Transverse colon (tissue), 4 donors: ENCODE measurements at regions not wholly inside any gene's neighbourhood (a gene's known extent, or its start where the extent isn't known, plus 50 kb on each side); places are given as distances from the start of the nearest gene placed in this dataset.

Experiments used
- DNase-seq: peaks from one replicate; pipeline ENCODE4 v3.0.0-alpha.2; 2019
- H3K27ac ChIP-seq, 4 donors: fragments of 200-600 bp; sonication (generic); 2 replicates each; pipeline ENCODE4 v1.5.1; 2016 to 2018; ENCODE audit warnings: inconsistent platforms in 4 of 4
- H3K27me3 ChIP-seq: fragments of 200-600 bp; sonication (generic); 2 replicates; pipeline ENCODE4 v1.5.1; 2017; ENCODE audit warnings: inconsistent platforms
- H3K36me3 ChIP-seq, 4 donors: fragments of 200-600 bp; sonication (generic); 2 replicates each; pipeline ENCODE4 v1.5.1; 2017 to 2019; ENCODE audit warnings: inconsistent platforms in 4 of 4
- H3K4me1 ChIP-seq, 4 donors: fragments of 200-600 bp; sonication (generic); 2 replicates each; pipeline ENCODE4 v1.5.1; 2017 to 2020; ENCODE audit warnings: inconsistent platforms in 4 of 4
- H3K4me3 ChIP-seq, 4 donors: fragments of 200-600 bp; sonication (generic); 1 replicate in 1 of 4; 2 replicates in 3 of 4; pipeline versions ENCODE4 v1.5.1 to v1.6.1; 2017 to 2019; ENCODE audit warnings: inconsistent platforms in 4 of 4
- H3K9me3 ChIP-seq, 2 donors: fragments of 200-600 bp; sonication (generic); 2 replicates each; pipeline ENCODE4 v1.5.1; 2017 to 2019; ENCODE audit warnings: inconsistent platforms in 2 of 2
- CTCF ChIP-seq, 5 experiments: fragments of 200-600 bp in 3 of 5; fragments of 450-650 bp in 2 of 5; sonication (generic) in 3 of 5; IDR thresholded peaks; 1 replicate in 2 of 5; 2 replicates in 3 of 5; pipeline ENCODE4 v1.5.1; 2016 to 2017; ENCODE audit warnings: antibody characterized with exemption in 5 of 5, inconsistent platforms in 3 of 5, mild to moderate bottlenecking in 2 of 5, moderate library complexity in 1 of 5
- EP300 ChIP-seq: sonication (generic); formaldehyde crosslinking; IDR thresholded peaks from one replicate; pipeline ENCODE4 v1.6.1; 2017; ENCODE audit warnings: antibody characterized with exemption, low read depth
- POLR2A ChIP-seq: fragments of 450-650 bp; IDR thresholded peaks from one replicate; pipeline ENCODE4 v1.6.1; 2016; ENCODE audit warnings: antibody characterized with exemption, mild to moderate bottlenecking, moderate library complexity
- POLR2AphosphoS5 ChIP-seq, 3 donors: sonication (generic); formaldehyde crosslinking; IDR thresholded peaks; one replicate each; pipeline ENCODE4 v1.6.1; 2016; ENCODE audit warnings: antibody characterized with exemption in 3 of 3
- WGBS, 2 donors: methylation state at CpG; one replicate each; pipeline ENCODE4 v1.1.5; 2018; ENCODE audit warnings: low coverage in 1 of 2; 5-methylcytosine and 5-hydroxymethylcytosine counted together
- in situ Hi-C, 4 donors: fragments of 200-750 bp; cut with MboI; loops; one replicate each; pipeline versions ENCODE4 v1.15.0 to v1.15.1; 2017; ENCODE audit warnings: low sequenced_read_pairs in 3 of 4, low pct_ligation_motif_present in 1 of 4, low pct_unique_long_range_greater_than_20kb in 1 of 4
- intact Hi-C: fragments of 100-400 bp; cut with DNase I; formaldehyde crosslinking; loops from one replicate; pipeline ENCODE4 v1.15.1; 2023; ENCODE audit warnings: low total_unique reads

- H3K4me1 ChIP-seq: no peaks in the 10 kb centered on the region
- in situ Hi-C loops (no loop called here), intact Hi-C loops (no loop called here)
Measured at GRCh38 chr4:84336964-84337705, 162.0 kb downstream of the NKX6-1 start.

GRCh38 chr4:84327526-84327925, 171.6 kb downstream of the NKX6-1 start:
- TF ChIP-seq CTCF (IDR thresholded peaks at IDR 0.05) (no peak), EP300 (no peak), POLR2AphosphoS5 (IDR thresholded peaks at IDR 0.05) (no peak), POLR2A (no peak)
- Histone ChIP-seq H3K27ac (no peak overlapping the region), H3K36me3 (no peaks in the 10 kb centered on the region), H3K9me3 (no peaks in the 10 kb centered on the region), H3K27me3 (no peaks in the 10 kb centered on the region), H3K4me1 (no peaks in the 10 kb centered on the region), H3K4me3 (no peak overlapping the region)
- in situ Hi-C loops: no loop called here
- DNase-seq: no peak
- intact Hi-C loops: no loop called here

More at GRCh38 chr4:84336964-84337705, 162.0 kb downstream of the NKX6-1 start:
- H3K9me3 ChIP-seq: no peaks in the 10 kb centered on the region
- 44 to 60% methylated on average over 2 to 3 of the region's 3 CpGs for WGBS, 2 donors
- TF ChIP-seq POLR2A (no peak), POLR2AphosphoS5 (IDR thresholded peaks at IDR 0.05) (no peak), EP300 (no peak), CTCF (IDR thresholded peaks at IDR 0.05) (no peak)
- no peak for DNase-seq
- H3K4me3 ChIP-seq: no peak overlapping the region
- H3K27ac ChIP-seq: no peak overlapping the region
- no peaks in the 10 kb centered on the region for H3K36me3 ChIP-seq
- H3K27me3 ChIP-seq: no peaks in the 10 kb centered on the region

GRCh38 chr4:84325625-84326024, 173.5 kb downstream of the NKX6-1 start:
- intact Hi-C loops (no loop called here), in situ Hi-C loops (no loop called here)
- Histone ChIP-seq H3K36me3 (no peaks in the 10 kb centered on the region), H3K4me1 (no peaks in the 10 kb centered on the region), H3K27ac (no peak overlapping the region), H3K27me3 (no peaks in the 10 kb centered on the region), H3K4me3 (no peak overlapping the region), H3K9me3 (no peaks in the 10 kb centered on the region)
- TF ChIP-seq POLR2A (no peak), EP300 (no peak), CTCF (IDR thresholded peaks at IDR 0.05) (no peak), POLR2AphosphoS5 (IDR thresholded peaks at IDR 0.05) (no peak)
- DNase-seq: no peak
- 65 to 74% methylated on average over 2 of the region's 2 CpGs for WGBS, 2 donors

- DNase-seq: no peak
- in situ Hi-C loops (no loop called here), intact Hi-C loops (no loop called here)
- no peaks in the 10 kb centered on the region for H3K27me3 ChIP-seq
- 59 to 79% methylated on average over 14 to 16 of the region's 16 CpGs for WGBS, 2 donors
- no peak overlapping the region for H3K4me3 ChIP-seq
- no peaks in the 10 kb centered on the region for H3K36me3 ChIP-seq
- no peak overlapping the region for H3K27ac ChIP-seq
- H3K9me3 ChIP-seq: no peaks in the 10 kb centered on the region
- no peaks in the 10 kb centered on the region for H3K4me1 ChIP-seq
- TF ChIP-seq CTCF (IDR thresholded peaks at IDR 0.05) (no peak), EP300 (no peak), POLR2AphosphoS5 (IDR thresholded peaks at IDR 0.05) (no peak), POLR2A (no peak)
Measured at GRCh38 chr4:84324303-84325245, 174.5 kb downstream of the NKX6-1 start.
